H9 (cell line): ENCODE measurements at regions not wholly inside any gene's neighbourhood (a gene's known extent, or its start where the extent isn't known, plus 50 kb on each side); places are given as distances from the start of the nearest gene placed in this dataset.

Source experiments
- DNase-seq: peaks from one replicate; pipeline ENCODE4 v3.0.0-alpha.2; 2017
- H2AFZ ChIP-seq: one replicate; pipeline ENCODE4 v1.6.1; 2013; ENCODE audit warnings: mild to moderate bottlenecking, low read length, control low read depth, moderate library complexity
- H2AK5ac ChIP-seq: 2 replicates; pipeline ENCODE4 v1.6.1; 2013; ENCODE audit warnings: low read length, control low read depth, mixed read lengths; ENCODE audit not compliant: insufficient read length
- H2BK120ac ChIP-seq: one replicate; pipeline ENCODE4 v1.6.1; 2013; ENCODE audit warnings: low read depth, mild to moderate bottlenecking, low read length, control low read depth, inconsistent platforms; ENCODE audit not compliant: poor library complexity, severe bottlenecking
- H2BK12ac ChIP-seq: 2 replicates; pipeline ENCODE4 v1.6.1; 2013; ENCODE audit warnings: low read length, control low read depth, mixed read lengths, low read depth; ENCODE audit not compliant: insufficient read length
- H2BK15ac ChIP-seq: 2 replicates; pipeline ENCODE4 v1.6.1; 2013; ENCODE audit warnings: low read depth, low read length, control low read depth
- H2BK20ac ChIP-seq: one replicate; pipeline ENCODE4 v1.6.1; 2013; ENCODE audit warnings: low read depth, mild to moderate bottlenecking, low read length, control low read depth, inconsistent platforms; ENCODE audit not compliant: poor library complexity, severe bottlenecking
- H2BK5ac ChIP-seq: 2 replicates; pipeline ENCODE4 v1.6.1; 2013; ENCODE audit warnings: low read length, control low read depth, mixed read lengths; ENCODE audit not compliant: insufficient read length
- H3K14ac ChIP-seq: 2 replicates; pipeline ENCODE4 v1.6.1; 2013; ENCODE audit warnings: low read length, control low read depth; ENCODE audit not compliant: insufficient read depth
- H3K18ac ChIP-seq: 2 replicates; pipeline ENCODE4 v1.6.1; 2013; ENCODE audit warnings: low read depth, mild to moderate bottlenecking, mixed read lengths, low read length, control low read depth; ENCODE audit not compliant: insufficient read length
- H3K23ac ChIP-seq: 2 replicates; pipeline ENCODE4 v1.6.1; 2013; ENCODE audit warnings: low read length, control low read depth, mixed read lengths, low read depth; ENCODE audit not compliant: insufficient read length
- H3K23me2 ChIP-seq: 2 replicates; pipeline ENCODE4 v1.6.1; 2013; ENCODE audit warnings: low read depth, mild to moderate bottlenecking, mixed read lengths, low read length, control low read depth; ENCODE audit not compliant: insufficient read length, poor library complexity, severe bottlenecking
- H3K27ac ChIP-seq: 2 replicates; pipeline ENCODE4 v1.5.1; 2013; ENCODE audit warnings: low read length, control low read depth, mixed read lengths, low read depth; ENCODE audit not compliant: insufficient read length
- H3K27me3 ChIP-seq: 2 replicates; pipeline ENCODE4 v1.6.1; 2013; ENCODE audit warnings: low read length, control low read depth, inconsistent platforms; ENCODE audit not compliant: insufficient read depth
- H3K4ac ChIP-seq: 2 replicates; pipeline ENCODE4 v1.6.1; 2013; ENCODE audit warnings: low read depth, mild to moderate bottlenecking, control low read depth, inconsistent platforms, low read length, moderate library complexity
- H3K4me1 ChIP-seq: 2 replicates; pipeline ENCODE4 v1.6.1; 2013; ENCODE audit warnings: low read length, control low read depth, inconsistent platforms; ENCODE audit not compliant: insufficient read depth
- H3K4me2 ChIP-seq: 2 replicates; pipeline ENCODE4 v1.6.1; 2013; ENCODE audit warnings: low read length, control low read depth, mixed read lengths; ENCODE audit not compliant: insufficient read length, insufficient read depth
- H3K56ac ChIP-seq: 2 replicates; pipeline ENCODE4 v1.6.1; 2013; ENCODE audit warnings: low read depth, mild to moderate bottlenecking, mixed read lengths, low read length, control low read depth; ENCODE audit not compliant: insufficient read length
- H3K79me1 ChIP-seq: 2 replicates; pipeline ENCODE4 v1.6.1; 2013; ENCODE audit warnings: low read depth, mild to moderate bottlenecking, moderate library complexity, low read length, control low read depth, inconsistent platforms; ENCODE audit not compliant: insufficient read depth, poor library complexity, severe bottlenecking
- H3K79me2 ChIP-seq: 2 replicates; pipeline ENCODE4 v1.6.1; 2013; ENCODE audit warnings: low read length, control low read depth, inconsistent platforms; ENCODE audit not compliant: insufficient read depth
- H3K9ac ChIP-seq: 2 replicates; pipeline ENCODE4 v1.6.1; 2013; ENCODE audit warnings: low read length, control low read depth, mixed read lengths; ENCODE audit not compliant: insufficient read length; ENCODE audit errors: extremely low read depth
- H3K9me3 ChIP-seq: one replicate; pipeline ENCODE4 v1.6.1; 2013; ENCODE audit warnings: low read depth, low read length, inconsistent platforms; ENCODE audit not compliant: control insufficient read depth
- H3T11ph ChIP-seq: one replicate; pipeline ENCODE4 v1.6.1; 2013; ENCODE audit warnings: mild to moderate bottlenecking, low read length, control low read depth, inconsistent platforms
- H4K20me1 ChIP-seq: one replicate; pipeline ENCODE4 v1.6.1; 2013; ENCODE audit not compliant: control insufficient read depth, insufficient read length, insufficient read depth
- H4K5ac ChIP-seq: 2 replicates; pipeline ENCODE4 v1.6.1; 2013; ENCODE audit warnings: low read depth, mild to moderate bottlenecking, mixed read lengths, low read length, control low read depth; ENCODE audit not compliant: insufficient read length
- H4K8ac ChIP-seq: replicated peaks from 2 replicates; pipeline ENCODE4 v1.6.1; 2013; ENCODE audit warnings: low read length, control low read depth, mixed read lengths, low read depth; ENCODE audit not compliant: insufficient read length
- H4K91ac ChIP-seq: 2 replicates; pipeline ENCODE4 v1.6.1; 2013; ENCODE audit warnings: low read depth, mild to moderate bottlenecking, moderate library complexity, mixed read lengths, low read length, control low read depth; ENCODE audit not compliant: insufficient read length
- H3K27ac Mint-ChIP-seq, 3 experiments: 2 replicates in 2 of 3; 3 replicates in 1 of 3; pipeline ENCODE4 v1.8.0; 2020 to 2021; ENCODE audit warnings: mixed read lengths in 3 of 3, mild to moderate bottlenecking in 1 of 3, moderate library complexity in 1 of 3
- H3K27me3 Mint-ChIP-seq: 2 replicates; pipeline ENCODE4 v1.8.0; 2021; ENCODE audit warnings: low read depth, mild to moderate bottlenecking, moderate library complexity, mixed read lengths
- H3K36me3 Mint-ChIP-seq, 3 experiments: 2 replicates in 2 of 3; 3 replicates in 1 of 3; pipeline ENCODE4 v1.8.0; 2020 to 2021; ENCODE audit warnings: low read depth in 3 of 3, mixed read lengths in 3 of 3; ENCODE audit not compliant: insufficient read depth in 1 of 3
- H3K4me1 Mint-ChIP-seq, 2 experiments: 2 replicates each; pipeline ENCODE4 v1.8.0; 2020; ENCODE audit warnings: mixed read lengths in 2 of 2
- H3K4me3 Mint-ChIP-seq, 2 experiments: 2 replicates in 1 of 2; 3 replicates in 1 of 2; pipeline ENCODE4 v1.8.0; 2020 to 2021; ENCODE audit warnings: mild to moderate bottlenecking in 2 of 2, mixed read lengths in 2 of 2, moderate library complexity in 1 of 2
- H3K9me3 Mint-ChIP-seq, 2 experiments: 2 replicates in 1 of 2; 3 replicates in 1 of 2; pipeline ENCODE4 v1.8.0; 2020; ENCODE audit warnings: mild to moderate bottlenecking in 2 of 2, mixed read lengths in 2 of 2, moderate library complexity in 1 of 2
- WGBS: extraction: QIAGEN DNeasy Blood & Tissue Kit; methylation state at CpG from one replicate; pipeline ENCODE4 v1.1.7; 2013; ENCODE audit warnings: missing lambda C conversion rate, low lambda C conversion rate, mixed read lengths; ENCODE audit not compliant: insufficient read length; ENCODE audit errors: extremely low coverage; 5-methylcytosine and 5-hydroxymethylcytosine counted together
- TF ChIP-seq, protein P1 (sequence below): fragments of 200-600 bp; sonication (generic); conservative IDR thresholded peaks from 3 replicates; pipeline ENCODE4 v1.8.0; 2021; ENCODE audit warnings: antibody characterized with exemption, mild to moderate bottlenecking

DNA sequence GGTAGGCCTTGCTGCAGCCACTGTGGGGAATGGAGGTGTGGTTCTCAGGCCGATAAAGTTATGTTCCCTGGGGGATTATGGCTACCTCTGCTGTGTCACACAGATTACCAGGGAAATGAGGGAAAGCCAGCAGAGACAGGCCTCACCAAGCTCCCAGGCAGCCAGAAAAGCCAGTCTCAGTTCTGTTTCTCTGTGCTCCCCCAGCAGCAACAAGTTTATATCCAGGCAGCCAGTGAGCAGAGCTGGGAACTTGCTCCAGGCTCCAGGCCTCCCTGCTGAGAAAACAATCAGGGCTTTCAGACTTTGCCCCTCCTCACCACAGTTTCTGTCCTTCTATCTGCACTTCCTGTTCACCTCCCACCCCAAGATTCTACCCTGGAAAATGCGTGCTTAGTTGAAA is 596.6 kb upstream of the GYPC start:
- Histone ChIP-seq H3K27ac (no peak overlapping the region), H2AFZ (peak overlapping the region; percentile 73)
- DNase-seq: peak; percentile 31

More for the DNA sequence above, 596.6 kb upstream of the GYPC start:
- peaks cover 7 to 23% (median 9%) of the 10 kb centered on the region in 3 experiments; a peak in 6 of 7 replicates for H3K36me3 Mint-ChIP-seq
- H3K9me3 ChIP-seq: no peaks in the 10 kb centered on the region
- H2BK5ac ChIP-seq: no peak overlapping the region
- no peak overlapping the region for H3K4me2 ChIP-seq
- no CpG with 5 or more reads among the region's 2 CpGs for WGBS
- H3K23me2 ChIP-seq: no peaks in the 10 kb centered on the region
- no peak overlapping the region for H4K91ac ChIP-seq
- H2BK20ac ChIP-seq: no peak overlapping the region
- no peak overlapping the region for H3K4me3 Mint-ChIP-seq
- no peak overlapping the region for H4K8ac ChIP-seq
- peaks cover 19 to 26% of the 10 kb centered on the region in 2 experiments for H3K9me3 Mint-ChIP-seq
- H2BK120ac ChIP-seq: no peak overlapping the region
- no peaks in the 10 kb centered on the region for H3K79me1 ChIP-seq
- no peaks in the 10 kb centered on the region for H3K4me1 ChIP-seq
- H4K5ac ChIP-seq: no peak overlapping the region
- H3T11ph ChIP-seq: no peak overlapping the region
- peaks cover under 1% of the 10 kb centered on the region; the same call in 1 of the 2 replicates for H3K27me3 Mint-ChIP-seq
- H3K4ac ChIP-seq: no peak overlapping the region
- H3K18ac ChIP-seq: no peak overlapping the region
- H3K4me1 Mint-ChIP-seq: peaks cover 19 to 20% of the 10 kb centered on the region in 2 experiments
- H2BK15ac ChIP-seq: no peak overlapping the region
- H3K79me2 ChIP-seq: no peaks in the 10 kb centered on the region
- H4K20me1 ChIP-seq: no peaks in the 10 kb centered on the region
- no peak overlapping the region for H3K56ac ChIP-seq
- no peak overlapping the region for H2BK12ac ChIP-seq
- H2AK5ac ChIP-seq: no peak overlapping the region
- TF ChIP-seq, protein P1, sequence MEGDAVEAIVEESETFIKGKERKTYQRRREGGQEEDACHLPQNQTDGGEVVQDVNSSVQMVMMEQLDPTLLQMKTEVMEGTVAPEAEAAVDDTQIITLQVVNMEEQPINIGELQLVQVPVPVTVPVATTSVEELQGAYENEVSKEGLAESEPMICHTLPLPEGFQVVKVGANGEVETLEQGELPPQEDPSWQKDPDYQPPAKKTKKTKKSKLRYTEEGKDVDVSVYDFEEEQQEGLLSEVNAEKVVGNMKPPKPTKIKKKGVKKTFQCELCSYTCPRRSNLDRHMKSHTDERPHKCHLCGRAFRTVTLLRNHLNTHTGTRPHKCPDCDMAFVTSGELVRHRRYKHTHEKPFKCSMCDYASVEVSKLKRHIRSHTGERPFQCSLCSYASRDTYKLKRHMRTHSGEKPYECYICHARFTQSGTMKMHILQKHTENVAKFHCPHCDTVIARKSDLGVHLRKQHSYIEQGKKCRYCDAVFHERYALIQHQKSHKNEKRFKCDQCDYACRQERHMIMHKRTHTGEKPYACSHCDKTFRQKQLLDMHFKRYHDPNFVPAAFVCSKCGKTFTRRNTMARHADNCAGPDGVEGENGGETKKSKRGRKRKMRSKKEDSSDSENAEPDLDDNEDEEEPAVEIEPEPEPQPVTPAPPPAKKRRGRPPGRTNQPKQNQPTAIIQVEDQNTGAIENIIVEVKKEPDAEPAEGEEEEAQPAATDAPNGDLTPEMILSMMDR: no peak
- no peak overlapping the region for H3K9ac ChIP-seq
- 0 out of 2 replicates have a peak overlapping the region, but pooled peaks have one; percentile 53 for H3K14ac ChIP-seq
- H3K27me3 ChIP-seq: no peaks in the 10 kb centered on the region
- H3K23ac ChIP-seq: no peak overlapping the region
- peak overlapping the region; percentile 5 to 66 (median 58); a peak in 2 of 7 replicates for H3K27ac Mint-ChIP-seq
